Esophagus (tissue), 2 donors: ENCODE measurements at regions not wholly inside any gene's neighbourhood (a gene's known extent, or its start where the extent isn't known, plus 50 kb on each side); places are given as distances from the start of the nearest gene placed in this dataset.

Source experiments
- H3K27ac ChIP-seq, 2 donors: one replicate each; pipeline ENCODE4 v1.5.1; 2013; ENCODE audit warnings: low read depth in 2 of 2, mild to moderate bottlenecking in 2 of 2, inconsistent platforms in 1 of 2, low read length in 1 of 2, moderate library complexity in 1 of 2
- H3K27me3 ChIP-seq, 2 donors: one replicate each; pipeline ENCODE4 v1.6.1; 2013; ENCODE audit warnings: low read length in 2 of 2, control low read depth in 1 of 2, mild to moderate bottlenecking in 1 of 2; ENCODE audit not compliant: insufficient read depth in 2 of 2, control insufficient read depth in 1 of 2
- H3K36me3 ChIP-seq, 2 donors: one replicate each; pipeline ENCODE4 v1.6.1; 2013; ENCODE audit warnings: low read length in 1 of 2; ENCODE audit not compliant: control insufficient read depth in 2 of 2, insufficient read depth in 2 of 2
- H3K4me1 ChIP-seq, 2 donors: one replicate each; pipeline ENCODE4 v1.6.1; 2013; ENCODE audit warnings: low read length in 1 of 2; ENCODE audit not compliant: control insufficient read depth in 2 of 2, insufficient read depth in 2 of 2
- H3K4me3 ChIP-seq, 2 donors: one replicate each; pipeline ENCODE4 v1.5.1; 2013; ENCODE audit warnings: low read length in 2 of 2, mild to moderate bottlenecking in 2 of 2, low read depth in 1 of 2, moderate library complexity in 1 of 2
- H3K9me3 ChIP-seq, 2 donors: one replicate each; pipeline ENCODE4 v1.6.1; 2013; ENCODE audit warnings: mild to moderate bottlenecking in 2 of 2, low read depth in 1 of 2, low read length in 1 of 2, moderate library complexity in 1 of 2; ENCODE audit not compliant: control insufficient read depth in 2 of 2, insufficient read depth in 1 of 2
- WGBS, 2 donors: extraction: QIAGEN DNeasy Blood & Tissue Kit; methylation state at CpG; one replicate each; pipeline ENCODE4 v1.1.7; 2013; 5-methylcytosine and 5-hydroxymethylcytosine counted together
- donor health status: healthy with polysubstance abuse.
- donor health status: Bipolar disorder and iron deficiency.

GRCh38 chr3:161990036-161990435, 493.4 kb downstream of the OTOL1 start:
- H3K9me3 ChIP-seq, result no peaks in the 10 kb centered on the region
- no peak overlapping the region for H3K27ac ChIP-seq
- H3K4me3 ChIP-seq, result no peak overlapping the region
- 89 to 91% methylated on average over 3 of the region's 3 CpGs for WGBS, 2 donors
- no peaks in the 10 kb centered on the region for H3K27me3 ChIP-seq
- no peaks in the 10 kb centered on the region for H3K36me3 ChIP-seq
- H3K4me1 ChIP-seq, result no peaks in the 10 kb centered on the region

DNA sequence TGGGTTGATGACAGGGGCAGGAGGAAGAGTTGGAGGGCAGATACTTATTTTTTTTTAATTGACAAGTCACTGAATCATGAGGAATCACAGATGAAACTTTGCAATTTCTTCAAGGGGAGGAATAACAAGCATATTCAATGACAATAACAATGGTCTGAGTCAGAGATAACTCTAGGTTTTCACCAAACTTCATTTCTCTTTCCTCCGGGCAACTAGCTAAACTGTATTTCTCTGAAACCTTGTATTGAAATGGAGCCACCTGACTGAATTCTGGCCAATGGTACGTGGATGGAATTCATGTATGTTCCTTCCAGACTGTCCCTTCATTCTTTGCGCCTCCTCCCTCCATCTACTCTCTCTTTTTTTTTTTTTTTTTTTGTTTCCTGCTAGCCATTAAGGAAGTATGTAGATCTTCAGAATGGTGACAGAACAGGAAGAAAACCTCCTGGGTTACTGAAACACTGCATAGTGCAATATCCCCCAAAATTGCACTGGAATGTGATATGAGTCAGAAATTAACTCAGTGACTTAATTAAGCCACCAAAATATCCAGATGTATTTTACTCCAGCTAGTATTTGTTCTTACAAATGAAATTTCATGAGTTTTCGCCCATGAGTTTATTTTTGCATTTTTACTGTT, 495.4 kb downstream of the OTOL1 start:
- H3K4me1 ChIP-seq, result no peaks in the 10 kb centered on the region
- no peak overlapping the region for H3K4me3 ChIP-seq
- H3K36me3 ChIP-seq, result no peaks in the 10 kb centered on the region
- no peaks in the 10 kb centered on the region for H3K27me3 ChIP-seq
- H3K9me3 ChIP-seq, result no peaks in the 10 kb centered on the region
- H3K27ac ChIP-seq, result no peak overlapping the region
- 83% methylated on average over 4 of the region's 4 CpGs for WGBS, 2 donors

- no peaks in the 10 kb centered on the region for H3K36me3 ChIP-seq
- H3K27ac ChIP-seq, result no peak overlapping the region
- no peaks in the 10 kb centered on the region for H3K4me1 ChIP-seq
- H3K4me3 ChIP-seq, result no peak overlapping the region
- WGBS, 2 donors, result 74 to 82% methylated on average over 2 of the region's 2 CpGs
- H3K9me3 ChIP-seq, result no peaks in the 10 kb centered on the region
- no peaks in the 10 kb centered on the region for H3K27me3 ChIP-seq
Measured at GRCh38 chr3:161999846-162000245, 503.2 kb downstream of the OTOL1 start.

GRCh38 chr3:162007722-162008121, 511.1 kb downstream of the OTOL1 start:
- Histone ChIP-seq H3K4me1 (no peaks in the 10 kb centered on the region), H3K9me3 (no peaks in the 10 kb centered on the region), H3K27ac (no peak overlapping the region), H3K27me3 (no peaks in the 10 kb centered on the region), H3K36me3 (no peaks in the 10 kb centered on the region), H3K4me3 (no peak overlapping the region)
- WGBS, 2 donors, result 42 to 75% methylated on average over 2 of the region's 2 CpGs

DNA sequence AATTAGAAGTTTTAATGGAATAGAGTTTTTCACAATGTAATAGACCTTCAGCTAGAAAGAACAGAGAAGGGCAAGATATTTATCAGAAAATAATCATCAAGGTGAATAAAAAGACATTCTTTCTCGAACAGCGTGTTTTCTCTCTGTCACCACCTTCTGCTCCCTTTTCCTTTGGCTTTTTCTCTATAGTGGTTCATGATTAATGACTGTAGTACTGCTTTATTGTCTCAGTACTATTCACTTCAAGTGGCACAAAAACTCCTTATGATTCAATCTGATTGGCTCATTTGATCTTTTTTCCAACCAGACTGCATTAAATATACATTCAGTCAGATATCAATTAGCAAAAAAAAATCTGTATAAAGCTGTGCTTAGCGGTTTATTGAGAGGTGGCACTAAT, 516.0 kb downstream of the OTOL1 start:
- H3K36me3 ChIP-seq, result no peaks in the 10 kb centered on the region
- H3K4me1 ChIP-seq, result no peaks in the 10 kb centered on the region
- no peak overlapping the region for H3K4me3 ChIP-seq
- H3K9me3 ChIP-seq, result no peaks in the 10 kb centered on the region
- no peak overlapping the region for H3K27ac ChIP-seq
- WGBS, 2 donors, result 66 to 68% methylated on average over 3 of the region's 3 CpGs
- no peaks in the 10 kb centered on the region for H3K27me3 ChIP-seq

- no peak overlapping the region for H3K4me3 ChIP-seq
- H3K27ac ChIP-seq, result no peak overlapping the region
- H3K9me3 ChIP-seq, result no peaks in the 10 kb centered on the region
- no peaks in the 10 kb centered on the region for H3K4me1 ChIP-seq
- 55 to 67% methylated on average over 5 of the region's 5 CpGs for WGBS, 2 donors
- H3K27me3 ChIP-seq, result no peaks in the 10 kb centered on the region
- no peaks in the 10 kb centered on the region for H3K36me3 ChIP-seq
Measured at GRCh38 chr3:162014284-162014683, 517.7 kb downstream of the OTOL1 start.

DNA sequence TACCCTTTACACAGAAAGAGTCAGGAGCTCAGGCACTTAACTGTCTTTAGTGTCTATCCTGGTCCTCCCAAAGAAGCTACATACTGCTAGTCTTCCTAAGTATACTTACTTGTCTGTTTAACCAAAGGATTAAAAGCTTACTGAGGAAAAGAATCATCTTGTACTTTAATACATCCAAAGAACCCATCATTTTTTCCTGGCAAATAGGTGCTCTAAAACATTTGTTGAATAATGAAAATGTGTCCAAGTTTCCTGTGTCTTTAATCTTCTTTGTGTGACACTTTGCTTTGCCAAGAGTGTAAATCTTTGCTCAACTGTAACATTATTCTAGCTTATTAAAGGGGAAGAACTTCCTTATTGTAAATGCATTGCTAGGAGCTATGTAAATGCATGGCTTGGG, 519.2 kb downstream of the OTOL1 start:
- H3K27ac ChIP-seq, result no peak overlapping the region
- H3K36me3 ChIP-seq, result no peaks in the 10 kb centered on the region
- H3K4me3 ChIP-seq, result no peak overlapping the region
- H3K4me1 ChIP-seq, result no peaks in the 10 kb centered on the region
- H3K9me3 ChIP-seq, result no peaks in the 10 kb centered on the region
- H3K27me3 ChIP-seq, result no peaks in the 10 kb centered on the region

- no peaks in the 10 kb centered on the region for H3K9me3 ChIP-seq
Measured at GRCh38 chr3:162019817-162020216, 523.2 kb downstream of the OTOL1 start.

DNA sequence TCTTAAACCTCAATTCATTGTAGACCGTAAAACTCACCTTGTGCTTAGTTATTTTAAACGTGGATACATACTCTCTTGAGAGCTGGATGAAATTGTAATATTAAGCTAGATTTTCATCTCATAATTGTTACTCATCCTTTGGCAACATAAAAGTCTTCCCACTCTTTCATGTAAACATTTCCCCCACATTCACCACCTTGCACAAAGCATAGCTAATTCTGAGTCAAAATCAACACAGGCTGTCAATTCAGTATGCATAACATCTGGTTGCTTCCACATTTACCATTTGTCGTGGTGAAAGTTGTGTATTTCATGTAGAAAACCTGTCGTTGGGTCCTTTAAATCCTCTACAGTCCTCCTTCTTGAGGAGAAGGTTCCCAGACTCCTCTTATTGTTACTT, 524.6 kb downstream of the OTOL1 start:
- WGBS, 2 donors, result 57 to 67% methylated on average over 4 of the region's 4 CpGs
- Histone ChIP-seq H3K27me3 (no peaks in the 10 kb centered on the region), H3K4me3 (no peak overlapping the region), H3K9me3 (no peaks in the 10 kb centered on the region), H3K36me3 (no peaks in the 10 kb centered on the region), H3K4me1 (no peaks in the 10 kb centered on the region), H3K27ac (no peak overlapping the region)

More at GRCh38 chr3:162019817-162020216, 523.2 kb downstream of the OTOL1 start:
- 61 to 69% methylated on average over 1 of the region's 1 CpG for WGBS, 2 donors
- Histone ChIP-seq H3K4me3 (no peak overlapping the region), H3K4me1 (no peaks in the 10 kb centered on the region), H3K27me3 (no peaks in the 10 kb centered on the region), H3K36me3 (no peaks in the 10 kb centered on the region), H3K27ac (no peak overlapping the region)

DNA sequence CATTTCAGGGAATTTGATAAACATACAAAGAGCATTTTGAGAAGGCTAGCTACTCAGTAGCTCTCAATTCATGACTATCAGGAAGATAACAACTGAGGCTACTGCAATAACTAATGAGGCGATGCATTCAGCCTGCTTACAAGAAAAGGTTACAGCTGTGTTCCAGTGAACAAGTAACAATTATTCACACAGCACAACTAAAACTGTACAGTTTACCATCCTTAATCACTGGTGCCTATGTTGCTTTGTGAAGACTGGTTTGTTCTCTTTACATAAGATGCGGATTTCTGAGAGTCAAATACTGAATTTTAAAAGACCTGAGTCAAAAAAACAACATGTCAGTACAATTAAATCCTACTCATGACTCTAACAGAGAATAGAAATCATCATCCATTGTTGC, 526.3 kb downstream of the OTOL1 start:
- WGBS, 2 donors, result 78 to 87% methylated on average over 2 of the region's 2 CpGs
- no peaks in the 10 kb centered on the region for H3K36me3 ChIP-seq
- H3K27ac ChIP-seq, result no peak overlapping the region
- H3K4me1 ChIP-seq, result no peaks in the 10 kb centered on the region
- no peak overlapping the region for H3K4me3 ChIP-seq
- no peaks in the 10 kb centered on the region for H3K27me3 ChIP-seq
- H3K9me3 ChIP-seq, result no peaks in the 10 kb centered on the region
